ENCODE measurements at regions not wholly inside any gene's neighbourhood (a gene's known extent, or its start where the extent isn't known, plus 50 kb on each side); places are given as distances from the start of the nearest gene placed in this dataset.

DNA sequence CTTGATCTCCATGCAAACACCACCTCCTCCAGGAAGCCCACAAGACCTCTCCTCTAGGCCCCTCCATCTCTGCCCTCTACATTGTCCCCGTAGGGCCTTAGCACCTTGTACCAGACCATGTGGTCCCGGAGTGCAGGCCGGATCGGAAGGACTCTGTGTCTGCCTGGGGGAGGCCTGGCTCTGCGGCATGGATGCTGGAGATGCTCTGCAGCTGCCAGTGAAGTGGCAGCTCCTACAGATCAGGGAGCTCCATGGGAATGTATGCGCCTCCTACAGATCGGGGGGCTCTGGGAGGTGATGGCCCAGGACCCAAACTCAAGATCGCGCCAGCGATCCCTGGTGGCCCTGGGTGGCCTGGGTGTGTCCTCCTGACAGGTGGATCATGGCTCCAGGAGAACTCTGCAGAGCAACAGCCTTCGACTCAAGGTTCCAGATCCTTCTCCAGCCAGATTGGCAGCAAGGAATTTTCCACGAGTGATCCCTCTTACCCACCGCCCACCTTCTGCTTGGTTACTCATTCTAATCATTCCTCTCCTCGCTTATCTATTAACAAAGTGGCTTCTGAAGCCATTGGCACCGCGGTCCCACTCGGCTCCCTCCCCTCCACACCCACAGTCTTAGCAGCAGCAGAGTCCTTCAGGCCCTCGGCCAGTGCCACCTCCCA is 67.3 kb downstream of the ADRA2C start:
- H3K4me3 ChIP-seq (ENCODE audit: low read depth, low read length), result no peak overlapping the region
- DNase-seq (ENCODE audit: low read depth), result no peak
- TF ChIP-seq, protein P1, sequence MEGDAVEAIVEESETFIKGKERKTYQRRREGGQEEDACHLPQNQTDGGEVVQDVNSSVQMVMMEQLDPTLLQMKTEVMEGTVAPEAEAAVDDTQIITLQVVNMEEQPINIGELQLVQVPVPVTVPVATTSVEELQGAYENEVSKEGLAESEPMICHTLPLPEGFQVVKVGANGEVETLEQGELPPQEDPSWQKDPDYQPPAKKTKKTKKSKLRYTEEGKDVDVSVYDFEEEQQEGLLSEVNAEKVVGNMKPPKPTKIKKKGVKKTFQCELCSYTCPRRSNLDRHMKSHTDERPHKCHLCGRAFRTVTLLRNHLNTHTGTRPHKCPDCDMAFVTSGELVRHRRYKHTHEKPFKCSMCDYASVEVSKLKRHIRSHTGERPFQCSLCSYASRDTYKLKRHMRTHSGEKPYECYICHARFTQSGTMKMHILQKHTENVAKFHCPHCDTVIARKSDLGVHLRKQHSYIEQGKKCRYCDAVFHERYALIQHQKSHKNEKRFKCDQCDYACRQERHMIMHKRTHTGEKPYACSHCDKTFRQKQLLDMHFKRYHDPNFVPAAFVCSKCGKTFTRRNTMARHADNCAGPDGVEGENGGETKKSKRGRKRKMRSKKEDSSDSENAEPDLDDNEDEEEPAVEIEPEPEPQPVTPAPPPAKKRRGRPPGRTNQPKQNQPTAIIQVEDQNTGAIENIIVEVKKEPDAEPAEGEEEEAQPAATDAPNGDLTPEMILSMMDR (IDR thresholded peaks at IDR 0.05; ENCODE audit: insufficient read depth, low read length), result no peak

DNA sequence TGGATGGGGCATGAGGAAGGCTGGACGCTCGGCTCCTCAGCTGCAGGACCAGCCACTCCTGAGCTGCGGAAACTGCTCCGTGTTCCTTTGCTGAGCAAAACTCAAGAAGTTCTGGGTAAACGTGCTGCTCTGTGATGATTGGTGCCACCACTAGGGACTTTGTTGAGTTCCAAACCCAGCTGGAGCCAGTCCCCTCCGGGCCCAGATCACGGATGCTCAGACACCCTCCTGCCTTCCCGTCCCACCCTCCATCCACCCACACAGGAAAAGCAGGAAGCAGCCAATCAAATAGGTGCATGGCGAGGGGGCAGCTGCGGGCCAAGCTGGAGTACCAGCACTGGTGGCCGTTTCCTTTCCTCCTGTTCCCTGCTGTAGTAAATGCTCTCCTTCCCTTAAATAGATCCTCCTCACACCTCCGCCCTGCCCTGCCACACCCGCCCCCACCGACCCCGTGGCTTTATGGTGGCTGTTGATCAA is 68.0 kb downstream of the ADRA2C start:
- no peak for DNase-seq (ENCODE audit: low read depth)
- H3K4me3 ChIP-seq (ENCODE audit: low read depth, low read length), result no peak overlapping the region
- TF ChIP-seq, protein P1 (IDR thresholded peaks at IDR 0.05; ENCODE audit: insufficient read depth, low read length), result no peak

DNA sequence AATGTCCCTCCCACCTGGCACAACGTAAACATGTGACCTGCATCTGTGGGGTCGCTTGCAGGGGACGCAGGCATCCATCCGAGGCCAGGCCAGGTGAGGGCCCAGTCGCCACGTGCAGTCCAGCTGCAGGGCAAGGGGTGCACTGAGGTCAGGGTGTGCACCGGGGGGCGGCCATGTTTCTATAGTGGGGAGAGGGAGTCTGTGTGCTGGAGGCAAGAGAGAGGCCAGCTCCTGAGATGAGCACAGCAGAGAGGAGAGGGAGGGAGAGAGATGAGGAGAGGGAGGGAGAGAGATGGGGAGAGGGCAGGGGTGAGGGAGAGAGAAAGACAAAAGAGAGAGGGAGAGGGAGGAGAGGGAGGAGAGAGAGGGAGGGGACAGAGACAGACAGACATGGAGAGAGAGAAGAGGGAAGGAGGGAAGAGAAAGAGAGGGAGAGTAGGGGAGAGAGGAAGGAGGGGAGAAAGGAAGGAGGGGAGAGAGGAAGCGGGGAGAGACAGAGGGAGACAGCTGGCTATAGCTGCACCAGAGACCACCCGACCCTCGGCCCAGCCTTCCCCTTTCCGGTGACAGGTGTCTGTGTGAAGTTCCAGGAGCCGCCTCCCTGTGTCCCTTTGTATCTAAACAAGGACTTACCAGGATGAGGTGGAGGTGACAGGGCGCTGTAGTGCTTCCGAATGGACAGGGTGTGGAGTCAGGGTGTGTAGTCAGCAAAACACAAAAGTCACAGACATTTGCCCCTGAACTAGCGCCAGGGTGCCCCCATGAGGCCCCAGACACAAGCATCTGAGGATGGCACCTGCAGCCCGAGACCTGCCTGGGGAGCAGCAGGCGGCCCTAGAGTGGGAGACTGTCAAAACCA is 68.7 kb downstream of the ADRA2C start:
- TF ChIP-seq, protein P1 (IDR thresholded peaks at IDR 0.05; ENCODE audit: insufficient read depth, low read length), result no peak
- H3K4me3 ChIP-seq (ENCODE audit: low read depth, low read length), result no peak overlapping the region
- DNase-seq (ENCODE audit: low read depth), result no peak

DNA sequence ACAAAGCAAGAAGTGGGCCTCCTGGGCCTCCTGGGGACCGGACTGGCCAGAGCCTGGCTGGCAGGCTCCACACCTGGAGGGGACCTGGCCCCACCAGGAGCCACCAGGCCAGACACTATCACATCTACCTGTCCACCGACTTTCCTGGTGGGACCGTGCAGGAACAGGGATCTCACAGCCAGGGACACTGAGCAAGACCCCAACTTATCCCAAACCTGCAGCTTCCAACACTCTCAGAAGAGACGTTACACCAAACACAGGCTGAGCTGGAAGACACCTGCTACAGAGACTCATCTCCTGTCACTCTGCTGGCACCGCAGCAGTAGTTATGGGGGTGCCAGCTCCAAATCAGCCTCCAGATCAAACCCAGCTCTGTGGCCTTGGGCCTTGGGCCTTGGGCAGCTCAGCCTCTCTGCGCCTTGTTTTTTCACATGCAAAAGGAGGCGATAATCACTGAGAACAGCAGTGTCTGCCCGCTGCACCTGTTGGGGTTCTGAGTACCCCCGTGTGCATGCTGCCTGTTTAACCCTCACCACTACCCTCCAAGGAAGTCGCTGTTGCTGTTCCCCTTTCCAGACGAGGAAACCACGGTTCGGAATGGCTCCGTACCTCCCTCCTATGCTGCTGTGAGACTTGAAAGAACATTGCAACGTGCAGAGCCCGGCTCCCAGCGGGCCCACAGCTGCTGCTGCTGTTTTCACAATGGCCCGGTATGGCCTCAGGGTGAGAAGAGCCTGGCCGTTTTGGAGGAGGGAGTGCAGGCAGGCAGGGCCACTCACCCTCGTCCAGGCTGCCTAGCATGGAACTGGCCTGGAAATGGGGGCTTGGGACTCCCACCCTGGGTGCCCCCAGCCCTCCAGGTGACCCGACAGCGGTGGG is 69.6 kb downstream of the ADRA2C start:
- no peak for DNase-seq (ENCODE audit: low read depth)
- TF ChIP-seq, protein P1 (IDR thresholded peaks at IDR 0.05; ENCODE audit: insufficient read depth, low read length), result no peak
- H3K4me3 ChIP-seq (ENCODE audit: low read depth, low read length), result no peak overlapping the region

DNA sequence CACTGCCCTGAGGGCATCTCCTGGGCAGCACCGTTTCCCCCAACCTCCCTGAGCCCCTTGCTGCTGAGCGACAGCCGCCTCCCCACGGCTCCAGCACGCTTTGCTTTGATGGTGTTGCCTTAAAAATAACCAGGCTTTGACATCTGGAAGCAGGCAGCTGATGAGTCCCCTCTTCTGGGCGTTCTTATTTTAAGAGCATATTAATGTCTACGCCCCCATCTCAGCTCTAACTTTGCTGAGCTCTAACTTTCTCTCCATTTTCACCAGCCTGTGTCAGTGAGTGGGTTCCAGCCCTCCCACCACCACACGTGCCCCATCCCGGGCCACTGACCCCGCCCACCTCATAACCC is 70.2 kb downstream of the ADRA2C start:
- TF ChIP-seq, protein P1 (IDR thresholded peaks at IDR 0.05; ENCODE audit: insufficient read depth, low read length), result no peak
- H3K4me3 ChIP-seq (ENCODE audit: low read depth, low read length), result no peak overlapping the region
- DNase-seq (ENCODE audit: low read depth), result no peak

DNA sequence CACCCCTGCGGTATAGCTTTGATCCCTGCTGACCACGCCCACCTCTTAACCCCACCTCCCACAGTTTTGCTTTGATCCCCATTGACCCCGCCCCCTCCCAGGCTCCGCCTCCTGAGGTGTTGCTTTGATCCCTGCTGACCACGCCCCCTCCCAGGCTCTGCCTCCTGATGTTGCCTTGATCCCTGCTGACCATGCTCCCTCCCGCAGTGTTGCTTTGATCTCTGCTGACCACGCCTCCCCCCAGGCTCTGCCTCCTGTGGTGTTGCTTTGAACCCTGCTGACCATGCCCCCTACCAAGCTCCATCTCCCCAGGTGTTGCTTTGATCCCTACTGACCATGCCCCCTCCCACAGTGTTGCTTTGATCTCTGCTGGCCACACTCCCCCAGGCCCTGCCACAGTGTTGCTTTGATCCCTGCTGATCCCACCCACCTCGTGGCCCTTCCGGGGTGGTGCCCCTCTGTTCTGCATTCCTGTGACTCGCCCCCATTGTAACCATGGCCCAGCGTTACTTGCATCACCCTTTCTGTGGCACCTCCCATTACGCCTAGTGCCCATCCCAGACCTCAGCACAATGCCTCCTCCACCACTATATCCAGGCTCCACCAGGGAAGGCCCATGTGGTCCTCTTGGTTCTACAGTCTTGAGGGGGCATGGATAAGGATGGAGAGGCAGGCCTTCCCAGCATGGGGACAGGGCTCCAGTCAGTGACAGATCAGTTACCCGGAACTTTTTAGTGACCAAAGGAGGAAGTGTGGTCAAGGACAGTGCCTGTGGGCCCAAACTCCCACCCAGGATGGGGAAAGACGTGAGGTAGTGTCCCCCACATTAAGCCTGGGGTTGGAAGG is 70.8 kb downstream of the ADRA2C start:
- TF ChIP-seq, protein P1 (IDR thresholded peaks at IDR 0.05; ENCODE audit: insufficient read depth, low read length), result no peak
- no peak for DNase-seq (ENCODE audit: low read depth)
- no peak overlapping the region for H3K4me3 ChIP-seq (ENCODE audit: low read depth, low read length)

Data from fibroblast of the aortic adventitia (primary cell).